ENCODE measurements at regions not wholly inside any gene's neighbourhood (a gene's known extent, or its start where the extent isn't known, plus 50 kb on each side); places are given as distances from the start of the nearest gene placed in this dataset.

GRCh38 chr22:47804281-47804680 lies 1041.8 kb downstream of the TBC1D22A start:
- 81% methylated on average over 5 to 6 of the region's 6 CpGs for WGBS, 2 donors
- TF ChIP-seq POLR2A (IDR thresholded peaks at IDR 0.05) (no peak), CTCF (IDR thresholded peaks at IDR 0.05) (no peak)
- no peak overlapping the region for H3K27ac ChIP-seq
- H3K27me3 ChIP-seq = peaks cover 0 to 31% (median 0%) of the 10 kb centered on the region in 4 donors
- intact Hi-C loops (cut with DNase I) = no loop called here
- H3K4me3 ChIP-seq = no peak overlapping the region
- no peaks in the 10 kb centered on the region for H3K4me1 ChIP-seq
- DNase-seq = no peak
- no peaks in the 10 kb centered on the region for H3K9me3 ChIP-seq
- no peaks in the 10 kb centered on the region for H3K36me3 ChIP-seq

GRCh38 chr22:47802421-47802820 lies 1040.0 kb downstream of the TBC1D22A start:
- H3K4me1 ChIP-seq = no peaks in the 10 kb centered on the region
- peaks cover 0 to 14% (median 0%) of the 10 kb centered on the region in 4 donors for H3K27me3 ChIP-seq
- DNase-seq = no peak
- no peaks in the 10 kb centered on the region for H3K9me3 ChIP-seq
- no peak for TF ChIP-seq POLR2A (IDR thresholded peaks at IDR 0.05)
- no peak for TF ChIP-seq CTCF (IDR thresholded peaks at IDR 0.05)
- intact Hi-C loops (cut with DNase I) = no loop called here
- H3K27ac ChIP-seq = no peak overlapping the region
- no peak overlapping the region for H3K4me3 ChIP-seq
- 41 to 67% methylated on average over 3 to 11 of the region's 14 CpGs for WGBS, 2 donors
- H3K36me3 ChIP-seq = no peaks in the 10 kb centered on the region

- WGBS, 2 donors = 71 to 79% methylated on average over 4 to 11 of the region's 11 CpGs
- H3K27ac ChIP-seq = no peak overlapping the region
- no peak for DNase-seq
- no peaks in the 10 kb centered on the region for H3K36me3 ChIP-seq
- intact Hi-C loops (cut with DNase I) = no loop called here
- no peaks in the 10 kb centered on the region for H3K9me3 ChIP-seq
- peaks cover 0 to 7% (median 0%) of the 10 kb centered on the region in 4 donors for H3K27me3 ChIP-seq
- H3K4me3 ChIP-seq = no peak overlapping the region
- no peaks in the 10 kb centered on the region for H3K4me1 ChIP-seq
- no peak for TF ChIP-seq CTCF (IDR thresholded peaks at IDR 0.05)
- TF ChIP-seq POLR2A (IDR thresholded peaks at IDR 0.05) = no peak
Measured at GRCh38 chr22:47801541-47802245, 1039.2 kb downstream of the TBC1D22A start.

- DNase-seq = no peak
- H3K9me3 ChIP-seq = no peaks in the 10 kb centered on the region
- TF ChIP-seq CTCF (IDR thresholded peaks at IDR 0.05) (no peak), POLR2A (IDR thresholded peaks at IDR 0.05) (no peak)
- H3K27ac ChIP-seq = no peak overlapping the region
- intact Hi-C loops (cut with DNase I) = no loop called here
- peaks cover 0 to 4% (median 0%) of the 10 kb centered on the region in 4 donors for H3K27me3 ChIP-seq
- 80 to 88% methylated on average over 4 of the region's 4 CpGs for WGBS, 2 donors
- no peaks in the 10 kb centered on the region for H3K36me3 ChIP-seq
- H3K4me3 ChIP-seq = no peak overlapping the region
- H3K4me1 ChIP-seq = no peaks in the 10 kb centered on the region
Measured at GRCh38 chr22:47798229-47798628, 1035.8 kb downstream of the TBC1D22A start.

- DNase-seq = no peak
- no peaks in the 10 kb centered on the region for H3K4me1 ChIP-seq
- intact Hi-C loops (cut with DNase I) = no loop called here
- no peak overlapping the region for H3K27ac ChIP-seq
- H3K4me3 ChIP-seq = no peak overlapping the region
- H3K36me3 ChIP-seq = no peaks in the 10 kb centered on the region
- 79 to 80% methylated on average over 4 to 5 of the region's 6 CpGs for WGBS, 2 donors
- TF ChIP-seq POLR2A (IDR thresholded peaks at IDR 0.05) = no peak
- no peak for TF ChIP-seq CTCF (IDR thresholded peaks at IDR 0.05)
- peaks cover 0 to 4% (median 0%) of the 10 kb centered on the region in 4 donors for H3K27me3 ChIP-seq
- H3K9me3 ChIP-seq = no peaks in the 10 kb centered on the region
Measured at GRCh38 chr22:47797342-47797945, 1035.0 kb downstream of the TBC1D22A start.

Data from esophagus squamous epithelium (tissue), 5 donors.